ENCODE measurements at regions not wholly inside any gene's neighbourhood (a gene's known extent, or its start where the extent isn't known, plus 50 kb on each side); places are given as distances from the start of the nearest gene placed in this dataset.

- TF ChIP-seq EP300 (IDR thresholded peaks at IDR 0.05; ENCODE audit: low read depth) (no peak), CTCF (IDR thresholded peaks at IDR 0.05) (no peak)
These were observed 350.7 kb downstream of the C12orf50 start for GRCh38 chr12:87678453-87678852.

Data from transverse colon (tissue), 3 donors.